SK-N-SH (cell line): ENCODE measurements at regions not wholly inside any gene's neighbourhood (a gene's known extent, or its start where the extent isn't known, plus 50 kb on each side); places are given as distances from the start of the nearest gene placed in this dataset.

Experiments used
- CHD2 ChIP-seq: fragments of 150-350 bp; IDR thresholded peaks from 2 replicates; pipeline ENCODE4 v1.6.1; 2018; ENCODE audit warnings: low read length; ENCODE audit not compliant: partially characterized antibody
- EP300 ChIP-seq, 2 experiments: IDR thresholded peaks; 2 replicates each; pipeline versions ENCODE4 v1.4.0 to v1.6.1; 2012; ENCODE audit warnings: borderline replicate concordance in 1 of 2, low read depth in 1 of 2, low read length in 1 of 2
- EZH2phosphoT487 ChIP-seq: fragments of 200-600 bp; sonication (generic); IDR thresholded peaks from 2 replicates; pipeline ENCODE4 v1.6.1; 2017; ENCODE audit warnings: low read depth, mixed run types, mild to moderate bottlenecking, antibody characterized with exemption, moderate library complexity, borderline replicate concordance
- FOSL2 ChIP-seq: IDR thresholded peaks from 2 replicates; pipeline ENCODE4 v1.4.0; 2012; ENCODE audit warnings: low read depth, mild to moderate bottlenecking, moderate library complexity, borderline replicate concordance
- FOXM1 ChIP-seq: IDR thresholded peaks from 2 replicates; pipeline ENCODE4 v1.4.0; 2012; ENCODE audit warnings: low read depth, mild to moderate bottlenecking
- MXI1 ChIP-seq: IDR thresholded peaks from 2 replicates; pipeline ENCODE4 v1.6.1; 2012; ENCODE audit warnings: mild to moderate bottlenecking, low read depth, low read length, improper control_type of control experiment
- RAD21 ChIP-seq: IDR thresholded peaks from 2 replicates; pipeline ENCODE4 v1.6.1; 2012; ENCODE audit warnings: mild to moderate bottlenecking, low read length
- RFX5 ChIP-seq: IDR thresholded peaks from 2 replicates; pipeline ENCODE4 v1.6.1; 2012; ENCODE audit warnings: mild to moderate bottlenecking, improper control_type of control experiment, low read length
- SIN3A ChIP-seq: IDR thresholded peaks from 2 replicates; pipeline ENCODE4 v1.6.1; 2012; ENCODE audit warnings: low read depth, mild to moderate bottlenecking, low read length, moderate library complexity, borderline replicate concordance
- TAF1 ChIP-seq: IDR thresholded peaks from 2 replicates; pipeline ENCODE4 v1.6.1; 2012; ENCODE audit warnings: low read depth, mild to moderate bottlenecking, low read length, moderate library complexity, borderline replicate concordance
- TF ChIP-seq, protein P1 (sequence below): fragments of 200-600 bp; sonication (generic); IDR thresholded peaks from 2 replicates; pipeline ENCODE4 v1.6.1; 2017; ENCODE audit warnings: antibody characterized with exemption, mild to moderate bottlenecking, moderate library complexity

DNA sequence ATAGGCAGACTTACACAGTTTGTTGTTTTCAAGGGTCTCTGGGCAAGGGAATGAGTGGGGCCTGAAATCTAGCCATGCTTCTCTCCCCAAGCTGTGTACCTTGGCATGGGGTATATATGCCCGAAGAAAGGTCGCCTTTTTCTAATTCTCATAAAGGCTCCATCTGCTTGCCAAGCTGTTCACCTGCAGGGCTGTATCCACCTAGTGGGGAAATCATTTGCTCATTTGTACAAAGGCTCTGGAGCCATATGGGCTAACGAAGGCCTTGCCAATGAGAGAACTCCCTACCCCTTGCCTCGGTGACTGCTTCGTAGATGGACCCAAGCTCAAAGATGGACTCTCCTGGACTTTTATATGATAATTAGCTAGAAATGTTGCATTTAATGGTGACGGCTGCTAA lies 1097.0 kb downstream of the PDHA2 start:
- TF ChIP-seq MXI1 (no peak), EZH2phosphoT487 (no peak), FOSL2 (no peak), RFX5 (no peak), EP300 (IDR thresholded peaks at IDR 0.05; ENCODE audit: borderline replicate concordance in 1 of 2, low read depth in 1 of 2, low read length in 1 of 2) (no peak), FOXM1 (no peak), RAD21 (no peak), SIN3A (no peak), TAF1 (no peak), CHD2 (no peak)
- TF ChIP-seq, protein P1, sequence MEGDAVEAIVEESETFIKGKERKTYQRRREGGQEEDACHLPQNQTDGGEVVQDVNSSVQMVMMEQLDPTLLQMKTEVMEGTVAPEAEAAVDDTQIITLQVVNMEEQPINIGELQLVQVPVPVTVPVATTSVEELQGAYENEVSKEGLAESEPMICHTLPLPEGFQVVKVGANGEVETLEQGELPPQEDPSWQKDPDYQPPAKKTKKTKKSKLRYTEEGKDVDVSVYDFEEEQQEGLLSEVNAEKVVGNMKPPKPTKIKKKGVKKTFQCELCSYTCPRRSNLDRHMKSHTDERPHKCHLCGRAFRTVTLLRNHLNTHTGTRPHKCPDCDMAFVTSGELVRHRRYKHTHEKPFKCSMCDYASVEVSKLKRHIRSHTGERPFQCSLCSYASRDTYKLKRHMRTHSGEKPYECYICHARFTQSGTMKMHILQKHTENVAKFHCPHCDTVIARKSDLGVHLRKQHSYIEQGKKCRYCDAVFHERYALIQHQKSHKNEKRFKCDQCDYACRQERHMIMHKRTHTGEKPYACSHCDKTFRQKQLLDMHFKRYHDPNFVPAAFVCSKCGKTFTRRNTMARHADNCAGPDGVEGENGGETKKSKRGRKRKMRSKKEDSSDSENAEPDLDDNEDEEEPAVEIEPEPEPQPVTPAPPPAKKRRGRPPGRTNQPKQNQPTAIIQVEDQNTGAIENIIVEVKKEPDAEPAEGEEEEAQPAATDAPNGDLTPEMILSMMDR = no peak
